RWPE1 (cell line): ENCODE measurements at regions not wholly inside any gene's neighbourhood (a gene's known extent, or its start where the extent isn't known, plus 50 kb on each side); places are given as distances from the start of the nearest gene placed in this dataset.

Source experiments
- CTCF ChIA-PET: fragments of 350-600 bp; sonication (Branson Sonifier 250); formaldehyde crosslinking; extraction: SDS; loops from one replicate; lab custom pipeline; 2021; lab: Yijun Ruan, JAX
- POLR2A ChIA-PET: fragments of 400-600 bp; formaldehyde crosslinking; extraction: SDS; loops from one replicate; lab custom pipeline; 2020; ENCODE audit warnings: antibody characterized with exemption; ENCODE audit not compliant: low non-redundant PET; lab: Yijun Ruan, JAX
- DNase-seq: peaks from one replicate; pipeline ENCODE4 v3.0.0; 2012; ENCODE audit warnings: low spot score
- H3K27ac ChIP-seq: fragments of 450-650 bp; 2 replicates; pipeline ENCODE4 v1.5.1; 2017
- TF ChIP-seq, protein P1 (sequence below): fragments of 450-650 bp; conservative IDR thresholded peaks from 2 replicates; pipeline ENCODE4 v1.5.1; 2017; ENCODE audit warnings: low read depth, mild to moderate bottlenecking

DNA sequence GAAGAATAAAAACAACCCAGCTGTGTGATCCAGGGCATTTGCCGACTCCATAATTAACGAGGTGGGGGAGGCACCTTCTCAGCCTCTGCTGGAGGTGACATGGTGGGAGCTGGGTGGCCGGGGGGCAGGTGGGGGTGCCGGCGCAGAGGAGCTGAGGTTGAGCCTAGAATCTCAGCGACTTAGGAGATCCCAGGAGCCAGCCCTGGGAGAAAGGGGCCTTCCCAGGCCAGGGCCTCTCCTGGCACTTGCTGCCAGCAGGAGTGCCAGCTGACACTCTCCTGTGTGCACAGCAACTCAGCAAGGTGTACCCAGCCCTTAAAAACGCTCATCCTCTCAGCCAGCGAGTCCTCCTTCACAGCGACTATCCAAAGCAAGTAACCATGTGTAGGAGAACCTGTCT lies 62.8 kb upstream of the FCN1 start:
- POLR2A ChIA-PET, result no interaction called here
- CTCF ChIA-PET, result no interaction called here
- H3K27ac ChIP-seq, result no peak overlapping the region
- TF ChIP-seq, protein P1, sequence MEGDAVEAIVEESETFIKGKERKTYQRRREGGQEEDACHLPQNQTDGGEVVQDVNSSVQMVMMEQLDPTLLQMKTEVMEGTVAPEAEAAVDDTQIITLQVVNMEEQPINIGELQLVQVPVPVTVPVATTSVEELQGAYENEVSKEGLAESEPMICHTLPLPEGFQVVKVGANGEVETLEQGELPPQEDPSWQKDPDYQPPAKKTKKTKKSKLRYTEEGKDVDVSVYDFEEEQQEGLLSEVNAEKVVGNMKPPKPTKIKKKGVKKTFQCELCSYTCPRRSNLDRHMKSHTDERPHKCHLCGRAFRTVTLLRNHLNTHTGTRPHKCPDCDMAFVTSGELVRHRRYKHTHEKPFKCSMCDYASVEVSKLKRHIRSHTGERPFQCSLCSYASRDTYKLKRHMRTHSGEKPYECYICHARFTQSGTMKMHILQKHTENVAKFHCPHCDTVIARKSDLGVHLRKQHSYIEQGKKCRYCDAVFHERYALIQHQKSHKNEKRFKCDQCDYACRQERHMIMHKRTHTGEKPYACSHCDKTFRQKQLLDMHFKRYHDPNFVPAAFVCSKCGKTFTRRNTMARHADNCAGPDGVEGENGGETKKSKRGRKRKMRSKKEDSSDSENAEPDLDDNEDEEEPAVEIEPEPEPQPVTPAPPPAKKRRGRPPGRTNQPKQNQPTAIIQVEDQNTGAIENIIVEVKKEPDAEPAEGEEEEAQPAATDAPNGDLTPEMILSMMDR, result no peak
- DNase-seq, result no peak

GRCh38 chr9:134980991-134981390 lies 63.3 kb upstream of the FCN1 start:
- POLR2A ChIA-PET, result no interaction called here

DNA sequence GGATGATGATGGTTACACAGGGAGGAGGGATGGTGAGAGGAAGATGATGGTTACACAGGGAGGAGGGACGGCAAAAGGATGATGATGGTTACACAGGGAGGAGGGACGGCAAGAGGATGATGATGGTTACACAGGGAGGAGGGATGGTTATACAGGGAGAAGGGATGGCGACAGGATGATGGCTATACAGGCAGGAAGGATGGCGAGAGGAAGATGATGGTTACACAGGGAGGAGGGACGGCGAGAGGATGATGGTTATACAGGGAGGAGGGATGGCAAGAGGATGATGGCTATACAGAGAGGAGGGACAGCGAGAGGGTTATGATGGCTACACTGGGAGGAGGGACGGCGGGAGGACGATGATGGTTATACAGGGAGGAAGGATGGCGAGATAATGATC lies 64.1 kb upstream of the FCN1 start:
- no peak overlapping the region for H3K27ac ChIP-seq
- no peak for DNase-seq
- TF ChIP-seq, protein P1, result no peak
- ChIA-PET CTCF (no interaction called here), POLR2A (no interaction called here)

More at GRCh38 chr9:134980991-134981390, 63.3 kb upstream of the FCN1 start:
- TF ChIP-seq, protein P1, result no peak
- no peak overlapping the region for H3K27ac ChIP-seq
- CTCF ChIA-PET, result no interaction called here
- DNase-seq, result no peak

DNA sequence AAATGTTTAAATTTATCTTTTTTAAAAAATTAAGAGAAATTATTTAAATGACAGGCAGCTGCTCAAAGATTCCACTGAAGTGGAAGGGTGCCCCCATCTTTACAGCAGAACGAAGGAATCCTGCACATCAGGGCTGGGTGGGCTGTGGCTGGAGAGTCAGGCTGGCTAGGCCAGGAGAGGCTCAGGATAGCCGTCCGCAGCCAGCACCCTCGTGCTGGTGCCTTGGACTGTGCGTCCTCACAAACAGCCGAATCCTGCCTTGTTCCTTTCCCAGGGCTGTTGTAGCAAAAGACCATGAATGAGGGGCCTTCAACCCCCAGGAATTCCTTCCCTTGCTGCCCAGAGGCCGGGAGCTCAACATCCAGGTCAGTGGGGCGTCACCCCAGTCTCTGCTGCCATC lies 64.6 kb upstream of the FCN1 start:
- TF ChIP-seq, protein P1, result no peak
- ChIA-PET POLR2A (no interaction called here), CTCF (interaction anchor here (1.5 kb wide), 1 partner anchor 11 kb away, joined by 8 read pairs; no protein-coding TSS in a partner anchor)
- no peak for DNase-seq
- no peak overlapping the region for H3K27ac ChIP-seq

- CTCF ChIA-PET, result interaction anchor here (1.5 kb wide), 1 partner anchor 10 kb away, joined by 8 read pairs; no protein-coding TSS in a partner anchor
- DNase-seq, result no peak
- no peak overlapping the region for H3K27ac ChIP-seq
- POLR2A ChIA-PET, result no interaction called here
- TF ChIP-seq, protein P1, result no peak
Observed at GRCh38 chr9:134983074-134983473, 65.4 kb upstream of the FCN1 start.

- TF ChIP-seq, protein P1, result no peak
- CTCF ChIA-PET, result interaction anchor here (0.7 to 1.5 kb wide), 2 partner anchors 10 to 18 kb away, joined by 3 to 8 read pairs; no protein-coding TSS in a partner anchor
- no peak for DNase-seq
- no peak overlapping the region for H3K27ac ChIP-seq
- POLR2A ChIA-PET, result no interaction called here
Observed at GRCh38 chr9:134983506-134984371, 66.0 kb upstream of the FCN1 start.
